CD14-positive monocyte (primary cell): ENCODE measurements at regions not wholly inside any gene's neighbourhood (a gene's known extent, or its start where the extent isn't known, plus 50 kb on each side); places are given as distances from the start of the nearest gene placed in this dataset.

Experiments
- DNase-seq, 3 donors: peaks; one replicate each; pipeline ENCODE4 v3.0.0-alpha.2; 2011 to 2022
- H2AFZ ChIP-seq: 2 replicates; pipeline ENCODE4 v1.6.0; 2012; ENCODE audit warnings: mild to moderate bottlenecking, low read depth, low read length, inconsistent platforms; ENCODE audit not compliant: insufficient read depth, poor library complexity, severe bottlenecking
- H3K27ac ChIP-seq, 2 donors: 1 replicate in 1 of 2; 2 replicates in 1 of 2; pipeline ENCODE4 v1.5.1; 2012 to 2013; ENCODE audit warnings: low read length in 2 of 2, control low read depth in 1 of 2, inconsistent platforms in 1 of 2, low read depth in 1 of 2, mild to moderate bottlenecking in 1 of 2
- H3K27me3 ChIP-seq, 2 donors: one replicate each; pipeline versions ENCODE4 v1.6.0 to v1.6.1; 2011 to 2013; ENCODE audit warnings: low read length in 2 of 2; ENCODE audit not compliant: control insufficient read depth in 2 of 2, insufficient read depth in 2 of 2
- H3K36me3 ChIP-seq, 2 donors: replicated peaks in 1 of 2; 1 replicate in 1 of 2; 2 replicates in 1 of 2; pipeline versions ENCODE4 v1.5.1 to v1.6.1; 2012 to 2013; ENCODE audit warnings: low read length in 2 of 2, control low read depth in 1 of 2, inconsistent platforms in 1 of 2, mild to moderate bottlenecking in 1 of 2; ENCODE audit not compliant: insufficient read depth in 2 of 2, control insufficient read depth in 1 of 2
- H3K4me1 ChIP-seq, 2 donors: 1 replicate in 1 of 2; 2 replicates in 1 of 2; pipeline versions ENCODE4 v1.5.1 to v1.6.1; 2012 to 2013; ENCODE audit warnings: low read length in 2 of 2, control low read depth in 1 of 2, inconsistent platforms in 1 of 2, mild to moderate bottlenecking in 1 of 2, moderate library complexity in 1 of 2; ENCODE audit not compliant: insufficient read depth in 2 of 2, control insufficient read depth in 1 of 2
- H3K4me2 ChIP-seq: replicated peaks from 2 replicates; pipeline ENCODE3; 2012; ENCODE audit warnings: low read length, moderate library complexity, mild to moderate bottlenecking; ENCODE audit not compliant: poor library complexity, severe bottlenecking; ENCODE audit errors: extremely low read depth
- H3K4me3 ChIP-seq, 3 experiments: fragments of 200-600 bp in 1 of 3; sonication (generic) in 1 of 3; replicated peaks in 1 of 3; 1 replicate in 2 of 3; 2 replicates in 1 of 3; pipeline ENCODE4 v1.5.1; 2011 to 2013; ENCODE audit warnings: low read length in 3 of 3, mild to moderate bottlenecking in 3 of 3, control low read depth in 2 of 3, low read depth in 2 of 3, inconsistent platforms in 1 of 3, moderate library complexity in 1 of 3
- H3K79me2 ChIP-seq: 2 replicates; pipeline ENCODE4 v1.6.0; 2012; ENCODE audit warnings: mild to moderate bottlenecking, control low read depth, inconsistent platforms, low read length, moderate library complexity; ENCODE audit not compliant: insufficient read depth
- H3K9ac ChIP-seq: 2 replicates; pipeline ENCODE4 v1.6.0; 2017; ENCODE audit warnings: low read length, mild to moderate bottlenecking; ENCODE audit not compliant: insufficient read depth, poor library complexity, severe bottlenecking
- H3K9me3 ChIP-seq, 2 donors: replicated peaks in 1 of 2; 1 replicate in 1 of 2; 2 replicates in 1 of 2; pipeline versions ENCODE4 v1.5.1 to v1.6.1; 2012 to 2013; ENCODE audit warnings: low read length in 2 of 2, control low read depth in 1 of 2; ENCODE audit not compliant: control insufficient read depth in 1 of 2, insufficient read depth in 1 of 2
- H4K20me1 ChIP-seq: 2 replicates; pipeline ENCODE4 v1.6.0; 2012; ENCODE audit warnings: mild to moderate bottlenecking, low read length, control low read depth, moderate library complexity; ENCODE audit not compliant: insufficient read depth
- H3K27ac Mint-ChIP-seq, 7 donors: one replicate each; pipeline ENCODE4 v1.8.0; 2020; ENCODE audit warnings: mild to moderate bottlenecking in 7 of 7, mixed read lengths in 7 of 7, moderate library complexity in 6 of 7, inconsistent platforms in 2 of 7
- H3K27me3 Mint-ChIP-seq, 3 donors: one replicate each; pipeline ENCODE4 v1.8.0; 2021 to 2022; ENCODE audit warnings: low read depth in 3 of 3, mild to moderate bottlenecking in 3 of 3, mixed read lengths in 3 of 3, moderate library complexity in 3 of 3, inconsistent platforms in 1 of 3
- H3K36me3 Mint-ChIP-seq, 2 donors: one replicate each; pipeline ENCODE4 v1.8.0; 2020; ENCODE audit warnings: mixed read lengths in 2 of 2, inconsistent platforms in 1 of 2, mild to moderate bottlenecking in 1 of 2
- H3K4me1 Mint-ChIP-seq: one replicate; pipeline ENCODE4 v1.8.0; 2020; ENCODE audit warnings: mild to moderate bottlenecking, mixed read lengths
- H3K4me3 Mint-ChIP-seq, 2 donors: one replicate each; pipeline ENCODE4 v1.8.0; 2020; ENCODE audit warnings: mild to moderate bottlenecking in 2 of 2, mixed read lengths in 2 of 2, moderate library complexity in 1 of 2
- H3K9me3 Mint-ChIP-seq, 7 donors: one replicate each; pipeline ENCODE4 v1.8.0; 2020 to 2022; ENCODE audit warnings: mixed read lengths in 7 of 7, mild to moderate bottlenecking in 6 of 7, moderate library complexity in 6 of 7, inconsistent platforms in 2 of 7
- WGBS: methylation state at CpG from one replicate; pipeline ENCODE4 v1.1.5; 2013; ENCODE audit warnings: missing lambda C conversion rate; ENCODE audit not compliant: insufficient coverage; 5-methylcytosine and 5-hydroxymethylcytosine counted together
- intact Hi-C, 2 donors: fragments of 100-400 bp; cut with micrococcal nuclease; formaldehyde crosslinking; loops; one replicate each; pipeline versions ENCODE4 v1.15.0 to v1.15.1; 2023
- TF ChIP-seq, protein P1 (sequence below): fragments of 200-600 bp; IDR thresholded peaks from one replicate; pipeline ENCODE4 v1.8.0; 2022; ENCODE audit warnings: antibody characterized with exemption, mild to moderate bottlenecking

GRCh38 chr7:79515358-79515757, 61.9 kb upstream of the MAGI2 start:
- Mint-ChIP-seq H3K36me3 (no peaks in the 10 kb centered on the region), H3K4me3 (no peak overlapping the region)
- no CpG with 5 or more reads among the region's 3 CpGs for WGBS

DNA sequence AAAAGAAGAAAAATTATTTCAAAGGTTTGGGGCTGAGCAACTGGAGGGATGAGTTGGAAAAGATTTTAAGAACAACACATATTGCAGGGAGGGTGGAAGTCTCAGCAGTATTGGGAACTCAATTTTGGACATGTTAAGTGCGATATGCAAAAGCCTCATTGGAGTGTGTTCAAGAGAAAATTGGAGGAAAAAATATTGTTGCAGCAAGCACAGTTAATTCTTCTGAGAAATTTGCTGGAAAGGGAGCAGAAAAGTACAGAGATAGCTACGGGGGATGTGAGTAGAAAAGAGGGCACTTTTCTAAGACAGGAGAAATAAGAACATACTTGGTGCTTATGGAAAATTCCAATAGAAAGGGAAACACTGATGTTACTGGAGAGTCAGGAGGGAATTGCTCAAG, 59.8 kb upstream of the MAGI2 start:
- Mint-ChIP-seq H3K36me3 (no peaks in the 10 kb centered on the region), H3K4me1 (no peaks in the 10 kb centered on the region), H3K27me3 (peaks cover 0 to 1% (median 0%) of the 10 kb centered on the region in 3 donors), H3K9me3 (peaks cover 0 to 5% (median 2%) of the 10 kb centered on the region in 7 donors), H3K4me3 (no peak overlapping the region), H3K27ac (no peak overlapping the region)
- Histone ChIP-seq H3K27ac (no peak overlapping the region), H3K79me2 (no peaks in the 10 kb centered on the region), H3K9ac (no peak overlapping the region), H3K36me3 (no peaks in the 10 kb centered on the region), H3K4me1 (no peaks in the 10 kb centered on the region), H3K27me3 (no peaks in the 10 kb centered on the region), H3K9me3 (no peaks in the 10 kb centered on the region), H4K20me1 (no peaks in the 10 kb centered on the region), H2AFZ (no peak overlapping the region), H3K4me3 (no peak overlapping the region), H3K4me2 (no peak overlapping the region)
- no peak for DNase-seq
- intact Hi-C loops, result no loop called here
- TF ChIP-seq, protein P1, sequence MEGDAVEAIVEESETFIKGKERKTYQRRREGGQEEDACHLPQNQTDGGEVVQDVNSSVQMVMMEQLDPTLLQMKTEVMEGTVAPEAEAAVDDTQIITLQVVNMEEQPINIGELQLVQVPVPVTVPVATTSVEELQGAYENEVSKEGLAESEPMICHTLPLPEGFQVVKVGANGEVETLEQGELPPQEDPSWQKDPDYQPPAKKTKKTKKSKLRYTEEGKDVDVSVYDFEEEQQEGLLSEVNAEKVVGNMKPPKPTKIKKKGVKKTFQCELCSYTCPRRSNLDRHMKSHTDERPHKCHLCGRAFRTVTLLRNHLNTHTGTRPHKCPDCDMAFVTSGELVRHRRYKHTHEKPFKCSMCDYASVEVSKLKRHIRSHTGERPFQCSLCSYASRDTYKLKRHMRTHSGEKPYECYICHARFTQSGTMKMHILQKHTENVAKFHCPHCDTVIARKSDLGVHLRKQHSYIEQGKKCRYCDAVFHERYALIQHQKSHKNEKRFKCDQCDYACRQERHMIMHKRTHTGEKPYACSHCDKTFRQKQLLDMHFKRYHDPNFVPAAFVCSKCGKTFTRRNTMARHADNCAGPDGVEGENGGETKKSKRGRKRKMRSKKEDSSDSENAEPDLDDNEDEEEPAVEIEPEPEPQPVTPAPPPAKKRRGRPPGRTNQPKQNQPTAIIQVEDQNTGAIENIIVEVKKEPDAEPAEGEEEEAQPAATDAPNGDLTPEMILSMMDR, result no peak
- WGBS, result 75% methylated on average over 2 of the region's 2 CpGs

More at GRCh38 chr7:79515358-79515757, 61.9 kb upstream of the MAGI2 start:
- Histone ChIP-seq H3K9ac (no peak overlapping the region), H3K4me1 (no peaks in the 10 kb centered on the region), H3K79me2 (no peaks in the 10 kb centered on the region), H3K27ac (no peak overlapping the region), H4K20me1 (no peaks in the 10 kb centered on the region), H3K4me2 (no peak overlapping the region), H3K36me3 (no peaks in the 10 kb centered on the region), H3K27me3 (no peaks in the 10 kb centered on the region), H3K4me3 (no peak overlapping the region), H3K9me3 (no peaks in the 10 kb centered on the region), H2AFZ (no peak overlapping the region)
- Mint-ChIP-seq H3K27ac (no peak overlapping the region), H3K27me3 (peaks cover 0 to 1% (median 0%) of the 10 kb centered on the region in 3 donors), H3K9me3 (peaks cover 0 to 5% (median 2%) of the 10 kb centered on the region in 7 donors), H3K4me1 (no peaks in the 10 kb centered on the region)
- intact Hi-C loops, result no loop called here
- DNase-seq, result no peak
- TF ChIP-seq, protein P1, result no peak
